Prostate gland (tissue), 2 donors: ENCODE measurements at regions not wholly inside any gene's neighbourhood (a gene's known extent, or its start where the extent isn't known, plus 50 kb on each side); places are given as distances from the start of the nearest gene placed in this dataset.
"Not testable (repeated sequence)": the region's sequence is repeated elsewhere in the genome, so short reads cannot be mapped to it uniquely, and the experiment has no call there.

ENCODE experiments used
- DNase-seq: peaks from one replicate; pipeline ENCODE4 v3.0.0-alpha.2; 2019; ENCODE audit warnings: low spot score
- H3K27ac ChIP-seq, 2 donors: fragments of 200-600 bp; sonication (generic); 2 replicates each; pipeline ENCODE4 v1.5.1; 2017 to 2019
- H3K27me3 ChIP-seq: fragments of 200-600 bp; sonication (generic); replicated peaks from 2 replicates; pipeline ENCODE4 v1.5.1; 2019; ENCODE audit not compliant: insufficient read depth
- H3K36me3 ChIP-seq, 2 donors: fragments of 200-600 bp; sonication (generic); 1 replicate in 1 of 2; 2 replicates in 1 of 2; pipeline versions ENCODE4 v1.5.1 to v1.8.1; 2017 to 2019
- H3K4me1 ChIP-seq: fragments of 200-600 bp; sonication (generic); replicated peaks from 2 replicates; pipeline ENCODE4 v1.5.1; 2019
- H3K4me3 ChIP-seq, 2 donors: fragments of 200-600 bp; sonication (generic); 2 replicates each; pipeline ENCODE4 v1.5.1; 2017 to 2019
- H3K9me3 ChIP-seq: fragments of 200-600 bp; sonication (generic); 2 replicates; pipeline ENCODE4 v1.5.1; 2017
- CTCF ChIP-seq, 4 experiments: fragments of 200-600 bp in 2 of 4; fragments of 450-650 bp in 2 of 4; sonication (generic) in 2 of 4; IDR thresholded peaks; 1 replicate in 3 of 4; 2 replicates in 1 of 4; pipeline ENCODE4 v1.5.1; 2016 to 2019; ENCODE audit warnings: antibody characterized with exemption in 4 of 4, mild to moderate bottlenecking in 2 of 4, moderate library complexity in 2 of 4
- POLR2A ChIP-seq: fragments of 450-650 bp; IDR thresholded peaks from one replicate; pipeline ENCODE4 v1.6.1; 2016; ENCODE audit warnings: antibody characterized with exemption, mild to moderate bottlenecking
- POLR2AphosphoS5 ChIP-seq: sonication (generic); formaldehyde crosslinking; IDR thresholded peaks from one replicate; pipeline ENCODE4 v1.6.1; 2017; ENCODE audit warnings: antibody characterized with exemption
- WGBS: methylation state at CpG from one replicate; pipeline ENCODE4 v1.1.5; 2018; 5-methylcytosine and 5-hydroxymethylcytosine counted together
- intact Hi-C: fragments of 100-400 bp; cut with DNase I; formaldehyde crosslinking; loops from one replicate; pipeline ENCODE4 v1.14.2; 2022

- H3K27ac ChIP-seq: no peak overlapping the region
- TF ChIP-seq POLR2A (no peak), POLR2AphosphoS5 (no peak), CTCF (IDR thresholded peaks at IDR 0.05) (no peak)
- H3K27me3 ChIP-seq: no peaks in the 10 kb centered on the region
- no peaks in the 10 kb centered on the region for H3K9me3 ChIP-seq
- H3K4me1 ChIP-seq: no peaks in the 10 kb centered on the region
- 17% methylated on average over 4 of the region's 4 CpGs for WGBS
- no peak for DNase-seq
- H3K4me3 ChIP-seq: no peak overlapping the region
- H3K36me3 ChIP-seq: no peaks in the 10 kb centered on the region
- intact Hi-C loops: no loop called here
Measured at GRCh38 chr5:68054638-68055037, 160.9 kb upstream of the PIK3R1 start.

GRCh38 chr5:68053202-68053601 is 162.4 kb upstream of the PIK3R1 start:
- intact Hi-C loops: no loop called here
- H3K27me3 ChIP-seq: no peaks in the 10 kb centered on the region
- DNase-seq: no peak

GRCh38 chr5:68049053-68049713 is 166.4 kb upstream of the PIK3R1 start:
- no peaks in the 10 kb centered on the region for H3K9me3 ChIP-seq
- WGBS: 64% methylated on average over 8 of the region's 8 CpGs
- intact Hi-C loops: no loop called here
- H3K36me3 ChIP-seq: no peaks in the 10 kb centered on the region
- no peak for DNase-seq
- H3K27ac ChIP-seq: no peak overlapping the region
- H3K4me1 ChIP-seq: no peaks in the 10 kb centered on the region
- TF ChIP-seq POLR2AphosphoS5 (no peak), POLR2A (no peak), CTCF (IDR thresholded peaks at IDR 0.05) (no peak)
- no peaks in the 10 kb centered on the region for H3K27me3 ChIP-seq
- no peak overlapping the region for H3K4me3 ChIP-seq

More at GRCh38 chr5:68053202-68053601, 162.4 kb upstream of the PIK3R1 start:
- no peak overlapping the region for H3K4me3 ChIP-seq
- H3K4me1 ChIP-seq: no peaks in the 10 kb centered on the region
- H3K36me3 ChIP-seq: no peaks in the 10 kb centered on the region
- H3K9me3 ChIP-seq: no peaks in the 10 kb centered on the region
- TF ChIP-seq POLR2AphosphoS5 (no peak), CTCF (IDR thresholded peaks at IDR 0.05) (no peak), POLR2A (no peak)
- H3K27ac ChIP-seq: no peak overlapping the region

- H3K4me3 ChIP-seq: no peak overlapping the region
- TF ChIP-seq POLR2A (no peak), POLR2AphosphoS5 (no peak), CTCF (IDR thresholded peaks at IDR 0.05) (no peak)
- 93% methylated on average over 3 of the region's 3 CpGs for WGBS
- intact Hi-C loops: no loop called here
- no peaks in the 10 kb centered on the region for H3K4me1 ChIP-seq
- H3K27me3 ChIP-seq: no peaks in the 10 kb centered on the region
- no peaks in the 10 kb centered on the region for H3K36me3 ChIP-seq
- no peak for DNase-seq
- H3K9me3 ChIP-seq: no peaks in the 10 kb centered on the region
- H3K27ac ChIP-seq: no peak overlapping the region
Measured at GRCh38 chr5:68048516-68048915, 167.0 kb upstream of the PIK3R1 start.

- H3K4me1 ChIP-seq, intact Hi-C loops, H3K4me3 ChIP-seq, H3K27ac ChIP-seq, DNase-seq, H3K36me3 ChIP-seq, H3K9me3 ChIP-seq, H3K27me3 ChIP-seq: not testable (repeated sequence)
- WGBS: 95% methylated on average over 5 of the region's 5 CpGs
Measured at GRCh38 chr5:68048054-68048453, 167.5 kb upstream of the PIK3R1 start.
